Pancreas (tissue), 10 donors: ENCODE measurements at regions not wholly inside any gene's neighbourhood (a gene's known extent, or its start where the extent isn't known, plus 50 kb on each side); places are given as distances from the start of the nearest gene placed in this dataset.
"Not testable (repeated sequence)": the region's sequence is repeated elsewhere in the genome, so short reads cannot be mapped to it uniquely, and the experiment has no call there.

Source experiments
- ATAC-seq, 4 donors: fragments of 200-7000 bp; cut with Tn5 transposase; one replicate each; pipeline versions ENCODE4 v1.8.0 to v1.9.1; 2020; ENCODE audit warnings: mild to moderate bottlenecking in 4 of 4, moderate library complexity in 4 of 4
- DNase-seq, 6 donors: peaks; one replicate each; pipeline ENCODE4 v3.0.0-alpha.2; 2020
- FAIRE-seq: peaks from 2 replicates; lab custom pipeline; 2012; peaks lifted over from hg19 to GRCh38; lab: Jason Lieb, UNC
- H3K27ac ChIP-seq, 4 donors: fragments of 200-600 bp; sonication (generic); 1 replicate in 3 of 4; 2 replicates in 1 of 4; pipeline versions ENCODE4 v1.5.0 to v1.8.0; 2020
- H3K27me3 ChIP-seq, 4 donors: fragments of 200-600 bp; one replicate each; pipeline ENCODE4 v1.8.0; 2021
- H3K36me3 ChIP-seq, 3 donors: fragments of 200-600 bp; sonication (generic) in 1 of 3; one replicate each; pipeline versions ENCODE4 v1.5.0 to v1.8.0; 2020 to 2021
- H3K4me1 ChIP-seq, 3 donors: fragments of 200-600 bp; one replicate each; pipeline ENCODE4 v1.8.0; 2021
- H3K4me3 ChIP-seq, 4 donors: fragments of 200-600 bp; sonication (generic) in 2 of 4; one replicate each; pipeline versions ENCODE4 v1.5.0 to v1.8.0; 2020 to 2021
- H3K9me3 ChIP-seq, 4 donors: fragments of 200-600 bp; one replicate each; pipeline ENCODE4 v1.8.0; 2021
- CTCF ChIP-seq, 4 donors: fragments of 200-600 bp; sonication (generic) in 3 of 4; IDR thresholded peaks; one replicate each; pipeline versions ENCODE4 v1.5.0 to v1.8.0; 2021; ENCODE audit warnings: antibody characterized with exemption in 4 of 4
- WGBS, 2 donors: extraction: QIAGEN DNeasy Blood & Tissue Kit; methylation state at CpG; one replicate each; pipeline ENCODE4 v1.1.7; 2013; 5-methylcytosine and 5-hydroxymethylcytosine counted together
- intact Hi-C, 3 donors: fragments of 100-400 bp; cut with DNase I; formaldehyde crosslinking; loops; one replicate each; pipeline versions ENCODE4 v1.11.1 to v1.14.2; 2022
- donor health status: healthy with polysubstance abuse.
- donor health status: DM: no; HTN: no; CAD: no; lungs with moderate emphysema.
- donor health status: DM: no; HTN: no; CAD: no.
- donor health status: control.
- donor health status: control.
- donor health status: Bipolar disorder and iron deficiency.
- donor health status: DM: yes; HTN: yes; CAD: no.
- donor health status: DM: no; HTN: no; CAD: no.
- donor health status: DM: no; HTN: no; CAD: no.
- donor health status: DM: yes; HTN: yes; CAD: no.

- no peak for TF ChIP-seq CTCF (IDR thresholded peaks at IDR 0.05)
- Histone ChIP-seq H3K36me3 (no peaks in the 10 kb centered on the region), H3K4me3 (no peak overlapping the region), H3K9me3 (no peaks in the 10 kb centered on the region), H3K27ac (no peak overlapping the region), H3K27me3 (no peaks in the 10 kb centered on the region), H3K4me1 (no peaks in the 10 kb centered on the region)
- DNase-seq (no peak), ATAC-seq (no peak), FAIRE-seq (no peak)
- intact Hi-C loops: no loop called here
Observed at GRCh38 chr4:158965226-158965625, 137.7 kb upstream of the RAPGEF2 start.

- intact Hi-C loops: no loop called here
- Histone ChIP-seq H3K4me3 (no peak overlapping the region), H3K36me3 (no peaks in the 10 kb centered on the region), H3K4me1 (no peaks in the 10 kb centered on the region), H3K27ac (no peak overlapping the region), H3K9me3 (no peaks in the 10 kb centered on the region), H3K27me3 (no peaks in the 10 kb centered on the region)
- ATAC-seq (no peak), FAIRE-seq (no peak), DNase-seq (no peak)
- no peak for TF ChIP-seq CTCF (IDR thresholded peaks at IDR 0.05)
- WGBS, 2 donors: 68 to 70% methylated on average over 1 of the region's 1 CpG
Observed at GRCh38 chr4:158966091-158966490, 136.8 kb upstream of the RAPGEF2 start.

GRCh38 chr4:158968961-158969360 is 133.9 kb upstream of the RAPGEF2 start:
- H3K27me3 ChIP-seq: no peaks in the 10 kb centered on the region
- no peak overlapping the region for H3K27ac ChIP-seq
- no peak for ATAC-seq
- TF ChIP-seq CTCF (IDR thresholded peaks at IDR 0.05): no peak
- intact Hi-C loops: no loop called here
- no peak overlapping the region for H3K4me3 ChIP-seq
- no peak for FAIRE-seq
- DNase-seq: no peak
- H3K4me1 ChIP-seq: no peaks in the 10 kb centered on the region
- 69 to 81% methylated on average over 3 of the region's 3 CpGs for WGBS, 2 donors
- no peaks in the 10 kb centered on the region for H3K36me3 ChIP-seq
- no peaks in the 10 kb centered on the region for H3K9me3 ChIP-seq

GRCh38 chr4:158970812-158971211 is 132.1 kb upstream of the RAPGEF2 start:
- 58 to 79% methylated on average over 3 of the region's 3 CpGs for WGBS, 2 donors
- no peak overlapping the region for H3K27ac ChIP-seq
- FAIRE-seq: no peak
- no peaks in the 10 kb centered on the region for H3K9me3 ChIP-seq
- no peaks in the 10 kb centered on the region for H3K4me1 ChIP-seq
- H3K4me3 ChIP-seq: no peak overlapping the region
- H3K36me3 ChIP-seq: no peaks in the 10 kb centered on the region
- no peak for ATAC-seq
- TF ChIP-seq CTCF (IDR thresholded peaks at IDR 0.05): no peak
- no peaks in the 10 kb centered on the region for H3K27me3 ChIP-seq
- intact Hi-C loops: no loop called here
- DNase-seq: no peak

GRCh38 chr4:158974438-158974837 is 128.4 kb upstream of the RAPGEF2 start:
- 80 to 88% methylated on average over 2 of the region's 2 CpGs for WGBS, 2 donors
- ATAC-seq, H3K4me3 ChIP-seq, H3K4me1 ChIP-seq, H3K27ac ChIP-seq, intact Hi-C loops, H3K27me3 ChIP-seq, FAIRE-seq, DNase-seq, H3K36me3 ChIP-seq, H3K9me3 ChIP-seq: not testable (repeated sequence)

GRCh38 chr4:158980711-158981110 is 122.2 kb upstream of the RAPGEF2 start:
- WGBS, 2 donors: 94 to 97% methylated on average over 5 of the region's 5 CpGs
- H3K4me1 ChIP-seq, ATAC-seq, H3K36me3 ChIP-seq, FAIRE-seq, H3K27ac ChIP-seq, H3K9me3 ChIP-seq, H3K27me3 ChIP-seq, intact Hi-C loops, DNase-seq, H3K4me3 ChIP-seq: not testable (repeated sequence)
